HepG2 (cell line): ENCODE measurements at regions not wholly inside any gene's neighbourhood (a gene's known extent, or its start where the extent isn't known, plus 50 kb on each side); places are given as distances from the start of the nearest gene placed in this dataset.

ENCODE experiments used
- ATAC-seq: fragments of 200-7000 bp; cut with Tn5 transposase; 3 replicates; pipeline ENCODE4 v1.9.1; 2020; ENCODE audit warnings: mild to moderate bottlenecking, moderate library complexity
- BruUV-seq: library from RNA; stranded (reverse); fragments of 400-500 nt; replicated peaks from 2 replicates; lab custom pipeline; 2021; lab: Mats Ljungman, UMichigan
- CTCF ChIA-PET: fragments of 300-600 bp; formaldehyde crosslinking; extraction: SDS; loops from one replicate; lab custom pipeline; 2021; ENCODE audit warnings: low total read pairs, inconsistent platforms, low intra/inter-chr PET ratio; lab: Yijun Ruan, JAX
- POLR2A ChIA-PET: fragments of 350-600 bp; sonication (Branson Sonifier 250); formaldehyde crosslinking; loops from one replicate; lab custom pipeline; 2020; ENCODE audit warnings: antibody characterized with exemption, inconsistent platforms; lab: Yijun Ruan, JAX
- DNase-seq: peaks from one replicate; pipeline ENCODE4 v3.0.0-alpha.2; 2015; ENCODE audit warnings: low spot score
- FAIRE-seq: peaks from 3 replicates; lab custom pipeline; 2011; peaks lifted over from hg19 to GRCh38; lab: Jason Lieb, UNC
- H2AFZ ChIP-seq: one replicate; pipeline ENCODE4 v1.6.1; 2011; ENCODE audit warnings: low read length, inconsistent platforms
- H3K27ac ChIP-seq: fragments of 300-600 bp; 3 replicates; pipeline ENCODE4 v1.8.0; 2011; ENCODE audit warnings: mixed run types, mild to moderate bottlenecking, mixed read lengths, low read length, inconsistent platforms; ENCODE audit not compliant: insufficient read depth; ENCODE audit errors: extremely low read length
- H3K27me3 ChIP-seq, 2 experiments: fragments of 200-600 bp in 1 of 2; 2 replicates in 1 of 2; 3 replicates in 1 of 2; pipeline versions ENCODE4 v1.6.0 to v1.8.0; 2011; ENCODE audit warnings: low read length in 2 of 2, mild to moderate bottlenecking in 2 of 2, moderate library complexity in 2 of 2, inconsistent platforms in 1 of 2; ENCODE audit not compliant: insufficient read depth in 2 of 2, control insufficient read depth in 1 of 2
- H3K36me3 ChIP-seq, 2 experiments: fragments of 200-600 bp in 1 of 2; replicated peaks in 1 of 2; 2 replicates in 1 of 2; 3 replicates in 1 of 2; pipeline versions ENCODE4 v1.5.1 to v1.8.0; 2011; ENCODE audit warnings: low read length in 2 of 2, inconsistent platforms in 1 of 2; ENCODE audit not compliant: insufficient read depth in 2 of 2, control insufficient read depth in 1 of 2
- H3K4me1 ChIP-seq: 2 replicates; pipeline ENCODE4 v1.5.1; 2012; ENCODE audit warnings: low read length, inconsistent platforms; ENCODE audit not compliant: insufficient read depth
- H3K4me2 ChIP-seq: 2 replicates; pipeline ENCODE4 v1.6.0; 2011; ENCODE audit warnings: low read depth, low read length, inconsistent platforms
- H3K4me3 ChIP-seq, 3 experiments: fragments of 200-600 bp in 1 of 3; sonication (generic), shearing (Covaris generic) in 1 of 3; replicated peaks in 1 of 3; 2 replicates each; pipeline ENCODE4 v1.5.1; 2011 to 2016; ENCODE audit warnings: low read length in 3 of 3, inconsistent platforms in 2 of 3, low read depth in 2 of 3, mild to moderate bottlenecking in 2 of 3, control low read depth in 1 of 3, mixed read lengths in 1 of 3; ENCODE audit not compliant: insufficient read depth in 1 of 3
- H3K79me2 ChIP-seq: one replicate; pipeline ENCODE4 v1.6.1; 2011; ENCODE audit warnings: low read length, inconsistent platforms; ENCODE audit not compliant: insufficient read depth
- H3K9ac ChIP-seq: 2 replicates; pipeline ENCODE4 v1.6.0; 2011; ENCODE audit warnings: mild to moderate bottlenecking, low read depth, low read length, inconsistent platforms; ENCODE audit not compliant: insufficient read depth
- H3K9me3 ChIP-seq: 2 replicates; pipeline ENCODE4 v1.5.1; 2012; ENCODE audit warnings: mild to moderate bottlenecking, low read length
- H4K20me1 ChIP-seq: 2 replicates; pipeline ENCODE4 v1.6.0; 2011; ENCODE audit warnings: inconsistent platforms, mild to moderate bottlenecking, low read length, moderate library complexity; ENCODE audit not compliant: insufficient read depth
- GATAD1 ChIP-seq: IDR thresholded peaks from 2 replicates; pipeline ENCODE4 v1.6.1; 2016; ENCODE audit warnings: missing genetic modification reagents, missing compliant biosample characterization
- HCFC1 ChIP-seq: fragments of 150-350 bp; IDR thresholded peaks from 2 replicates; pipeline ENCODE4 v1.6.1; 2014; ENCODE audit warnings: low read depth, low read length
- RCOR2 ChIP-seq: IDR thresholded peaks from 2 replicates; pipeline ENCODE4 v1.6.1; 2016; ENCODE audit warnings: missing biosample characterization, missing genetic modification reagents
- SATB2 ChIP-seq: sonication (generic); formaldehyde crosslinking; IDR thresholded peaks from 2 replicates; pipeline ENCODE4 v1.5.0; 2020; ENCODE audit warnings: missing genetic modification reagents
- SMC3 ChIP-seq: IDR thresholded peaks from 2 replicates; pipeline ENCODE4 v1.6.1; 2011; ENCODE audit warnings: low read length, improper control_type of control experiment
- TCF12 ChIP-seq, 2 experiments: fragments of 450-650 bp in 1 of 2; sonication (generic) in 1 of 2; formaldehyde crosslinking in 1 of 2; IDR thresholded peaks; 2 replicates each; pipeline versions ENCODE4 v1.6.1 to v1.8.0; 2017 to 2022; ENCODE audit warnings: antibody characterized with exemption in 1 of 2, mild to moderate bottlenecking in 1 of 2, missing genetic modification reagents in 1 of 2, moderate library complexity in 1 of 2
- U2AF1 ChIP-seq: fragments of 200-400 bp; formaldehyde crosslinking; optimal IDR thresholded peaks from 2 replicates; pipeline ENCODE3; 2017; ENCODE audit warnings: mild to moderate bottlenecking, low read depth, low read length
- WGBS: methylation state at CpG from one replicate; pipeline ENCODE4 v1.1.6; 2017; ENCODE audit warnings: low lambda C conversion rate; 5-methylcytosine and 5-hydroxymethylcytosine counted together
- in situ Hi-C: cut with HindIII; loops from 2 replicates; pipeline ENCODE4 v1.10.0; 2017; ENCODE audit warnings: low pct_unique_long_range_greater_than_20kb; ENCODE audit not compliant: extremely low pct_ligation_motif_present
- intact Hi-C: fragments of 100-400 bp; cut with micrococcal nuclease; formaldehyde crosslinking; loops from one replicate; pipeline ENCODE4 v1.10.0; 2022; ENCODE audit not compliant: unreplicated experiment
- TF ChIP-seq, protein P1 (sequence below): sonication (generic); formaldehyde crosslinking; IDR thresholded peaks from 2 replicates; pipeline ENCODE4 v1.8.1; 2023; ENCODE audit warnings: mild to moderate bottlenecking, moderate library complexity, missing genetic modification reagents
- TF ChIP-seq, protein P2 (sequence below): sonication (generic); formaldehyde crosslinking; IDR thresholded peaks from 2 replicates; pipeline ENCODE4 v1.4.0; 2020; ENCODE audit warnings: mild to moderate bottlenecking, missing genetic modification reagents

DNA sequence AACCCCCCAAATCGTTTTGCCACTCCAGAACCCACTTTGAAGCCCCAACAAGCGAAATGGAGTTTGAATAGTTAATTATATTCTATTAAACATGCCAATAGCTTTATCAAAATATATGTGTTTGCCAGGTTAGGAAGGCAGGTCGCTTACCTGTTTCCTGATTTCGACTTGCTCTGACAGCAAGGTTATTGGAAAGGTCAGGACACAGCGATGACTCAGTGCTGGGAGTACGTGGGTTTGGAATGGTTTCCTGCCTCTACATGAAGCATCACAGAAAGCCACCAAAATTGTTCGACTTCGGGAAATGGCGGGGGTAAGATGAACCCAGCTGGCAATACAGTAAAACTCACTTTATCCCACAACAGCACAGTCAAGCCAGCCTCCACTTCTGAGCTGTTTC is 135.6 kb upstream of the ABI3BP start:
- in situ Hi-C loops (no loop called here), intact Hi-C loops (no loop called here)
- H3K9me3 ChIP-seq, result no peaks in the 10 kb centered on the region
- WGBS, result under 1% methylated on average over 9 of the region's 9 CpGs
- TF ChIP-seq, protein P1, sequence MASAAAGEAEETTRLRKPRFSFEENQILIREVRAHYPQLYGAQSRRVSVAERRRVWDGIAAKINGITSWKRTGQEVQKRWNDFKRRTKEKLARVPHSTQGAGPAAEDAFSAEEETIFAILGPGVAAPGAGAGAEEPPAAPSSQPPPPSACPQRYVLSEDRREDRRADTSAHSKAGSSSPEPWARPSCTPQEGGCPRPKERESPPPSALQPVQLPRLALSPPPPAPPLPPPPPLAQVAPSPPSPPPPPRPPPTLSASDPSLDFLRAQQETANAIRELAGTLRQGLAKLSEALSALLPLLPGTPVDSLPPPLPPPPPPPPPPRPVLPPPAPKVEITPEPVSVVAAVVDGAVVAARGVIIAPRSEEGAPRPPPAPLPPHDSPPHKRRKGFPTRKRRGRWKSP (CRISPR knock-in tag), result no peak
- no peaks in the 10 kb centered on the region for H3K27me3 ChIP-seq
- H2AFZ ChIP-seq, result no peak overlapping the region
- H3K4me3 ChIP-seq, result no peak overlapping the region
- no peaks in the 10 kb centered on the region for H3K79me2 ChIP-seq
- FAIRE-seq (no peak), DNase-seq (no peak), ATAC-seq (no peak)
- ChIA-PET CTCF (no interaction called here), POLR2A (no interaction called here)
- no peaks in the 10 kb centered on the region for H3K36me3 ChIP-seq
- no peaks in the 10 kb centered on the region for H4K20me1 ChIP-seq
- no peak overlapping the region for H3K27ac ChIP-seq
- H3K4me1 ChIP-seq, result no peaks in the 10 kb centered on the region
- no TSS peak for BruUV-seq
- no peak overlapping the region for H3K4me2 ChIP-seq
- no peak overlapping the region for H3K9ac ChIP-seq

DNA sequence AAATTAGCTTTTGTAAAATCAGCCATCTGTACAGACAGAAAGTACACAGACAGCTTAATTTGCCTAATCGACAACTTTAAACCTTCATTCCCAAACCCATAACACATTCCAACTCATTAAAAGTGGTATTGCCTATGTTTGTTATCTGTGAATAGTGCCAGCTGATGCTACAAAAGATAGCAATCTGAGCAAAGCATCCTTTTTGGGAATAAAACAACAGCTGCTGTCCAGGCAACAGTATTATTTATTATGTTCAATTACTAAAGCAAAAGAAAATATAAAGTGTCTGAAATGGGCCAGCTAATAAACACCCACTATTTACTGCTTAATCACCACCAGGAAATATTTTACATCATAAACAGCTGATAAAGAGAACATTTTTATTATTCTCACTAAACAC is 134.8 kb upstream of the ABI3BP start:
- WGBS, result 0% methylated on average over 1 of the region's 1 CpG
- H3K4me1 ChIP-seq, result peaks cover 1% of the 10 kb centered on the region; the same call in 1 of the 2 replicates

More for the DNA sequence above, 134.8 kb upstream of the ABI3BP start:
- no peaks in the 10 kb centered on the region for H3K27me3 ChIP-seq
- H3K27ac ChIP-seq, result no peak overlapping the region
- no peaks in the 10 kb centered on the region for H3K79me2 ChIP-seq
- H3K36me3 ChIP-seq, result no peaks in the 10 kb centered on the region
- CTCF ChIA-PET, result no interaction called here
- no peaks in the 10 kb centered on the region for H4K20me1 ChIP-seq
- ATAC-seq (no peak), FAIRE-seq (no peak), DNase-seq (no peak)
- no peak overlapping the region for H3K4me2 ChIP-seq
- H2AFZ ChIP-seq, result no peak overlapping the region
- POLR2A ChIA-PET, result no interaction called here
- H3K9me3 ChIP-seq, result no peaks in the 10 kb centered on the region
- in situ Hi-C loops, result no loop called here
- H3K9ac ChIP-seq, result no peak overlapping the region
- no TSS peak for BruUV-seq
- no peak for TF ChIP-seq RCOR2 (CRISPR knock-in tag)
- no peak for TF ChIP-seq U2AF1
- TF ChIP-seq, protein P2, sequence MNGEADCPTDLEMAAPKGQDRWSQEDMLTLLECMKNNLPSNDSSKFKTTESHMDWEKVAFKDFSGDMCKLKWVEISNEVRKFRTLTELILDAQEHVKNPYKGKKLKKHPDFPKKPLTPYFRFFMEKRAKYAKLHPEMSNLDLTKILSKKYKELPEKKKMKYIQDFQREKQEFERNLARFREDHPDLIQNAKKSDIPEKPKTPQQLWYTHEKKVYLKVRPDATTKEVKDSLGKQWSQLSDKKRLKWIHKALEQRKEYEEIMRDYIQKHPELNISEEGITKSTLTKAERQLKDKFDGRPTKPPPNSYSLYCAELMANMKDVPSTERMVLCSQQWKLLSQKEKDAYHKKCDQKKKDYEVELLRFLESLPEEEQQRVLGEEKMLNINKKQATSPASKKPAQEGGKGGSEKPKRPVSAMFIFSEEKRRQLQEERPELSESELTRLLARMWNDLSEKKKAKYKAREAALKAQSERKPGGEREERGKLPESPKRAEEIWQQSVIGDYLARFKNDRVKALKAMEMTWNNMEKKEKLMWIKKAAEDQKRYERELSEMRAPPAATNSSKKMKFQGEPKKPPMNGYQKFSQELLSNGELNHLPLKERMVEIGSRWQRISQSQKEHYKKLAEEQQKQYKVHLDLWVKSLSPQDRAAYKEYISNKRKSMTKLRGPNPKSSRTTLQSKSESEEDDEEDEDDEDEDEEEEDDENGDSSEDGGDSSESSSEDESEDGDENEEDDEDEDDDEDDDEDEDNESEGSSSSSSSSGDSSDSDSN (CRISPR knock-in tag), result no peak
- TF ChIP-seq SATB2 (CRISPR knock-in tag), result no peak
- TF ChIP-seq SMC3, result no peak
- TF ChIP-seq HCFC1, result no peak
- TF ChIP-seq GATAD1 (CRISPR knock-in tag), result no peak
- TF ChIP-seq TCF12 (IDR thresholded peaks at IDR 0.05), result no peak
- no peak for TF ChIP-seq TCF12 (CRISPR knock-in tag; IDR thresholded peaks at IDR 0.05)
- H3K4me3 ChIP-seq, result no peak overlapping the region
- intact Hi-C loops, result no loop called here
